Loucy (cell line): ENCODE measurements at regions not wholly inside any gene's neighbourhood (a gene's known extent, or its start where the extent isn't known, plus 50 kb on each side); places are given as distances from the start of the nearest gene placed in this dataset.

Source experiments
- H2AFZ ChIP-seq: fragments of 200-600 bp; sonication (generic); 2 replicates; pipeline ENCODE4 v1.6.0; 2016; ENCODE audit warnings: antibody characterized with exemption, mild to moderate bottlenecking, low read length, moderate library complexity
- H3F3A ChIP-seq: fragments of 200-600 bp; 2 replicates; pipeline ENCODE4 v1.6.0; 2016; ENCODE audit warnings: antibody characterized with exemption, low read depth, mild to moderate bottlenecking
- H3K27me3 ChIP-seq: fragments of 200-600 bp; sonication (generic); 2 replicates; pipeline ENCODE4 v1.6.1; 2014; ENCODE audit warnings: low read length, mild to moderate bottlenecking; ENCODE audit not compliant: insufficient read depth, poor library complexity, severe bottlenecking
- H3K36me3 ChIP-seq: fragments of 200-600 bp; sonication (generic); 2 replicates; pipeline ENCODE4 v1.6.1; 2016; ENCODE audit warnings: low read length; ENCODE audit not compliant: insufficient read depth
- H3K4me1 ChIP-seq: fragments of 200-600 bp; sonication (generic); 2 replicates; pipeline ENCODE4 v1.5.1; 2014; ENCODE audit warnings: low read length, mild to moderate bottlenecking; ENCODE audit not compliant: insufficient read depth, poor library complexity, severe bottlenecking
- H3K4me2 ChIP-seq: fragments of 200-600 bp; sonication (generic); 2 replicates; pipeline ENCODE4 v1.6.0; 2014; ENCODE audit warnings: antibody characterized with exemption, low read length, low read depth, mild to moderate bottlenecking; ENCODE audit not compliant: poor library complexity, severe bottlenecking
- H3K4me3 ChIP-seq: fragments of 200-600 bp; sonication (generic); 2 replicates; pipeline ENCODE4 v1.5.1; 2014; ENCODE audit warnings: low read length, mild to moderate bottlenecking, mixed read lengths; ENCODE audit not compliant: poor library complexity, severe bottlenecking
- H3K79me2 ChIP-seq: fragments of 200-600 bp; sonication (generic); 2 replicates; pipeline ENCODE4 v1.6.1; 2014; ENCODE audit warnings: low read length; ENCODE audit not compliant: insufficient read depth
- H3K9ac ChIP-seq: fragments of 200-600 bp; sonication (generic); 2 replicates; pipeline ENCODE4 v1.6.0; 2014; ENCODE audit warnings: mild to moderate bottlenecking, low read depth, low read length, moderate library complexity; ENCODE audit not compliant: poor library complexity, severe bottlenecking
- H3K9me2 ChIP-seq: fragments of 200-600 bp; sonication (generic); replicated peaks from 2 replicates; pipeline ENCODE4 v1.6.1; 2016; ENCODE audit warnings: low read depth, low read length, mixed read lengths
- H3K9me3 ChIP-seq: fragments of 200-600 bp; sonication (generic); 2 replicates; pipeline ENCODE4 v1.6.1; 2014; ENCODE audit warnings: mild to moderate bottlenecking, antibody characterized with exemption, low read length, low read depth; ENCODE audit not compliant: insufficient read depth
- H4K20me1 ChIP-seq: fragments of 200-600 bp; sonication (generic); 2 replicates; pipeline ENCODE4 v1.6.0; 2014; ENCODE audit warnings: antibody characterized with exemption, low read length, mild to moderate bottlenecking; ENCODE audit not compliant: insufficient read depth, poor library complexity, severe bottlenecking
- EZH2phosphoT487 ChIP-seq: fragments of 200-600 bp; IDR thresholded peaks from 2 replicates; pipeline ENCODE4 v1.6.1; 2018; ENCODE audit warnings: antibody characterized with exemption, mild to moderate bottlenecking, moderate library complexity, borderline replicate concordance
- TF ChIP-seq, protein P1 (sequence below): fragments of 200-600 bp; sonication (generic); conservative IDR thresholded peaks from 2 replicates; pipeline ENCODE4 v1.5.1; 2014; ENCODE audit warnings: mild to moderate bottlenecking, antibody characterized with exemption, low read length

GRCh38 chr4:122244764-122245163, 92.6 kb downstream of the BLTP1 start:
- Histone ChIP-seq H3K27me3 (no peaks in the 10 kb centered on the region), H2AFZ (no peak overlapping the region), H3K36me3 (peaks cover 13% of the 10 kb centered on the region; the same call in 1 of the 2 replicates), H3K9me3 (no peaks in the 10 kb centered on the region), H3K4me2 (no peak overlapping the region), H3K4me3 (no peak overlapping the region), H3F3A (no peaks in the 10 kb centered on the region), H4K20me1 (no peaks in the 10 kb centered on the region), H3K9me2 (no peaks in the 10 kb centered on the region), H3K4me1 (no peaks in the 10 kb centered on the region), H3K79me2 (no peaks in the 10 kb centered on the region), H3K9ac (no peak overlapping the region)
- no peak for TF ChIP-seq EZH2phosphoT487
- TF ChIP-seq, protein P1, sequence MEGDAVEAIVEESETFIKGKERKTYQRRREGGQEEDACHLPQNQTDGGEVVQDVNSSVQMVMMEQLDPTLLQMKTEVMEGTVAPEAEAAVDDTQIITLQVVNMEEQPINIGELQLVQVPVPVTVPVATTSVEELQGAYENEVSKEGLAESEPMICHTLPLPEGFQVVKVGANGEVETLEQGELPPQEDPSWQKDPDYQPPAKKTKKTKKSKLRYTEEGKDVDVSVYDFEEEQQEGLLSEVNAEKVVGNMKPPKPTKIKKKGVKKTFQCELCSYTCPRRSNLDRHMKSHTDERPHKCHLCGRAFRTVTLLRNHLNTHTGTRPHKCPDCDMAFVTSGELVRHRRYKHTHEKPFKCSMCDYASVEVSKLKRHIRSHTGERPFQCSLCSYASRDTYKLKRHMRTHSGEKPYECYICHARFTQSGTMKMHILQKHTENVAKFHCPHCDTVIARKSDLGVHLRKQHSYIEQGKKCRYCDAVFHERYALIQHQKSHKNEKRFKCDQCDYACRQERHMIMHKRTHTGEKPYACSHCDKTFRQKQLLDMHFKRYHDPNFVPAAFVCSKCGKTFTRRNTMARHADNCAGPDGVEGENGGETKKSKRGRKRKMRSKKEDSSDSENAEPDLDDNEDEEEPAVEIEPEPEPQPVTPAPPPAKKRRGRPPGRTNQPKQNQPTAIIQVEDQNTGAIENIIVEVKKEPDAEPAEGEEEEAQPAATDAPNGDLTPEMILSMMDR, result no peak

- Histone ChIP-seq H3K4me2 (no peak overlapping the region), H3K9me2 (no peaks in the 10 kb centered on the region), H3K9me3 (no peaks in the 10 kb centered on the region), H3K4me1 (no peaks in the 10 kb centered on the region), H4K20me1 (no peaks in the 10 kb centered on the region), H3K9ac (no peak overlapping the region), H3K79me2 (no peaks in the 10 kb centered on the region), H3K27me3 (no peaks in the 10 kb centered on the region), H3K36me3 (peaks cover 23% of the 10 kb centered on the region; the same call in 1 of the 2 replicates), H3F3A (no peaks in the 10 kb centered on the region), H2AFZ (no peak overlapping the region), H3K4me3 (no peak overlapping the region)
- TF ChIP-seq, protein P1, result no peak
- TF ChIP-seq EZH2phosphoT487, result no peak
These were observed 94.4 kb downstream of the BLTP1 start for GRCh38 chr4:122246551-122246950.

DNA sequence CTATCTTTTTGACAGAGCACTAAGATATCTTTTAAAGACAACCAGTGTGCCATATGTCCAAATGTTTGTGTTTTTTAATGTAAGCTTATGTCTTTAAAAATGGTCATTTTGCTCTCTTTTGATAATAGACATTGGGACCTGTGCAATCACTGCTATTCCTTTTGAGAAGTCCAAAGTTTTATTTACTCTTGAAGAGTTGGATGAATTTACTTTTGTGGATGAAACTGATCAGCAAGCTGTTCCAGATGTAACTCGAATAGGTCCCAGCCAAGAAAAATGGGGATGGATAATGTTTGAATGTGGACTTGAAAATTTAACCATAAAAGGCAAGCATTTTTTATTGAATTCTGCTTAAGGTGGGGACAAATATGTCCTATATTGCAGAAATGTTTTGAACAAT, 97.2 kb downstream of the BLTP1 start:
- Histone ChIP-seq H3F3A (no peaks in the 10 kb centered on the region), H3K4me3 (no peak overlapping the region), H3K79me2 (no peaks in the 10 kb centered on the region), H3K9me2 (no peaks in the 10 kb centered on the region), H3K4me1 (no peaks in the 10 kb centered on the region), H4K20me1 (no peaks in the 10 kb centered on the region), H2AFZ (no peak overlapping the region), H3K9me3 (no peaks in the 10 kb centered on the region), H3K4me2 (no peak overlapping the region), H3K27me3 (no peaks in the 10 kb centered on the region), H3K36me3 (peaks cover 37% of the 10 kb centered on the region; the same call in 1 of the 2 replicates), H3K9ac (no peak overlapping the region)
- TF ChIP-seq, protein P1, result no peak
- TF ChIP-seq EZH2phosphoT487, result no peak
